GM12878 (cell line): ENCODE measurements at regions not wholly inside any gene's neighbourhood (a gene's known extent, or its start where the extent isn't known, plus 50 kb on each side); places are given as distances from the start of the nearest gene placed in this dataset.

Experiments used
- ATAC-seq: fragments of 200-7000 bp; cut with Tn5 transposase; 3 replicates; pipeline ENCODE4 v1.9.1; 2020; ENCODE audit warnings: mild to moderate bottlenecking, moderate library complexity
- BruUV-seq: library from RNA; stranded (reverse); fragments of 400-500 nt; replicated peaks from 2 replicates; lab custom pipeline; 2021; lab: Mats Ljungman, UMichigan
- CTCF ChIA-PET: fragments of 300-600 bp; sonication (Branson Sonifier 250); formaldehyde crosslinking; extraction: SDS; loops from one replicate; lab custom pipeline; 2021; ENCODE audit warnings: inconsistent platforms; lab: Yijun Ruan, JAX
- POLR2A ChIA-PET: fragments of 350-600 bp; formaldehyde crosslinking; extraction: SDS; loops from one replicate; lab custom pipeline; 2021; ENCODE audit warnings: inconsistent platforms; lab: Charles Lee
- RAD21 ChIA-PET: fragments of 300-600 bp; sonication (Branson Sonifier 250); formaldehyde crosslinking; loops from one replicate; lab custom pipeline; 2023; ENCODE audit warnings: antibody characterized with exemption; ENCODE audit not compliant: unreplicated experiment; lab: Charles Lee
- SMC1A ChIA-PET: fragments of 300-600 bp; sonication (Branson Sonifier 250); formaldehyde crosslinking; loops from one replicate; lab custom pipeline; 2023; ENCODE audit not compliant: unreplicated experiment, uncharacterized antibody; lab: Charles Lee
- DNase-seq: peaks from one replicate; pipeline ENCODE4 v3.0.0-alpha.2; 2011; ENCODE audit warnings: low read depth, low spot score
- FAIRE-seq: peaks from 3 replicates; lab custom pipeline; 2011; peaks lifted over from hg19 to GRCh38; lab: Jason Lieb, UNC
- H2AFZ ChIP-seq: 2 replicates; pipeline ENCODE4 v1.6.0; 2011; ENCODE audit warnings: low read depth, low read length, control low read depth; ENCODE audit not compliant: control insufficient read depth
- H3K27ac ChIP-seq: 2 replicates; pipeline ENCODE4 v1.5.1; 2011; ENCODE audit warnings: control low read depth; ENCODE audit not compliant: control insufficient read depth, insufficient read depth
- H3K27me3 ChIP-seq, 2 experiments: replicated peaks in 1 of 2; 2 replicates each; pipeline versions ENCODE4 v1.6.0 to v1.6.1; 2011; ENCODE audit warnings: low read length in 1 of 2; ENCODE audit not compliant: control insufficient read depth in 2 of 2, insufficient read depth in 2 of 2
- H3K36me3 ChIP-seq, 2 experiments: 2 replicates each; pipeline ENCODE4 v1.5.1; 2011; ENCODE audit warnings: low read length in 1 of 2; ENCODE audit not compliant: control insufficient read depth in 2 of 2, insufficient read depth in 2 of 2
- H3K4me1 ChIP-seq: 2 replicates; pipeline ENCODE4 v1.6.1; 2011; ENCODE audit warnings: mild to moderate bottlenecking, low read length, moderate library complexity, mixed read lengths; ENCODE audit not compliant: control insufficient read depth, insufficient read depth
- H3K4me2 ChIP-seq: 2 replicates; pipeline ENCODE4 v1.6.0; 2011; ENCODE audit warnings: control low read depth; ENCODE audit not compliant: control insufficient read depth, insufficient read depth
- H3K4me3 ChIP-seq: fragments of 200-600 bp; sonication (generic); 2 replicates; pipeline ENCODE4 v1.5.1; 2016
- H3K79me2 ChIP-seq: 2 replicates; pipeline ENCODE4 v1.6.0; 2011; ENCODE audit warnings: low read length; ENCODE audit not compliant: control insufficient read depth, insufficient read depth
- H3K9ac ChIP-seq: 2 replicates; pipeline ENCODE4 v1.8.0; 2011; ENCODE audit warnings: low read length, control low read depth, mixed read lengths; ENCODE audit not compliant: control insufficient read depth, insufficient read depth
- H3K9me3 ChIP-seq: replicated peaks from 3 replicates; pipeline ENCODE4 v1.5.1; 2011; ENCODE audit warnings: mild to moderate bottlenecking, low read length; ENCODE audit not compliant: control insufficient read depth, insufficient read depth
- H4K20me1 ChIP-seq: 2 replicates; pipeline ENCODE4 v1.6.0; 2011; ENCODE audit not compliant: control insufficient read depth, insufficient read depth
- CBFB ChIP-seq: IDR thresholded peaks from 2 replicates; pipeline ENCODE4 v1.6.1; 2016; ENCODE audit warnings: antibody characterized with exemption, low read depth
- CREM ChIP-seq: IDR thresholded peaks from 2 replicates; pipeline ENCODE4 v1.6.1; 2014; ENCODE audit warnings: antibody characterized with exemption, low read depth
- EP300 ChIP-seq, 2 experiments: fragments of 150-350 bp in 1 of 2; IDR thresholded peaks; 2 replicates each; pipeline ENCODE4 v1.6.1; 2011 to 2012; ENCODE audit warnings: low read depth in 2 of 2, low read length in 2 of 2, borderline replicate concordance in 1 of 2, improper control_type of control experiment in 1 of 2, inconsistent platforms in 1 of 2; ENCODE audit not compliant: control insufficient read depth in 1 of 2
- KDM1A ChIP-seq: fragments of 200-600 bp; sonication (generic); IDR thresholded peaks from 2 replicates; pipeline ENCODE4 v1.6.1; 2016; ENCODE audit warnings: borderline replicate concordance
- NBN ChIP-seq: fragments of 450-650 bp; IDR thresholded peaks from 2 replicates; pipeline ENCODE4 v1.6.1; 2016
- RB1 ChIP-seq: fragments of 450-650 bp; formaldehyde crosslinking; IDR thresholded peaks from 2 replicates; pipeline ENCODE4 v1.6.1; 2017; ENCODE audit warnings: mild to moderate bottlenecking, borderline replicate concordance
- RUNX3 ChIP-seq: IDR thresholded peaks from 2 replicates; pipeline ENCODE4 v1.6.1; 2012; ENCODE audit warnings: low read length, inconsistent platforms
- STAT1 ChIP-seq: fragments of 450-650 bp; conservative IDR thresholded peaks from 2 replicates; pipeline ENCODE4 v1.6.1; 2014; ENCODE audit warnings: antibody characterized with exemption, mild to moderate bottlenecking
- ZSCAN29 ChIP-seq: fragments of 450-650 bp; IDR thresholded peaks from 2 replicates; pipeline ENCODE4 v1.6.1; 2017; ENCODE audit warnings: mild to moderate bottlenecking, moderate library complexity
- WGBS: methylation state at CpG from one replicate; pipeline ENCODE4 v1.1.6; 2016; ENCODE audit warnings: low lambda C conversion rate; ENCODE audit not compliant: insufficient replicate concordance, insufficient coverage; ENCODE audit errors: missing lambda C conversion rate; 5-methylcytosine and 5-hydroxymethylcytosine counted together
- in situ Hi-C: fragments of 300-500 bp; cut with MboI; formaldehyde crosslinking; loops from 9 replicates; pipeline ENCODE4 v1.14.3; 2018; ENCODE audit warnings: mixed read lengths
- intact Hi-C: fragments of 100-400 bp; cut with micrococcal nuclease; formaldehyde crosslinking; loops from one replicate; pipeline ENCODE4 v1.14.2; 2022; ENCODE audit not compliant: unreplicated experiment
- TF ChIP-seq, protein P1 (sequence below): fragments of 450-650 bp; conservative IDR thresholded peaks from 2 replicates; pipeline ENCODE4 v1.6.1; 2017; ENCODE audit warnings: mild to moderate bottlenecking, moderate library complexity
- TF ChIP-seq, protein P2 (sequence below): IDR thresholded peaks from 2 replicates; pipeline ENCODE4 v1.6.1; 2011; ENCODE audit warnings: mild to moderate bottlenecking, low read depth, low read length, moderate library complexity; ENCODE audit not compliant: insufficient replicate concordance
- TF ChIP-seq, protein P3 (sequence below): IDR thresholded peaks from 2 replicates; pipeline ENCODE4 v1.6.1; 2012; ENCODE audit warnings: low read length, inconsistent platforms
- TF ChIP-seq, protein P4 (sequence below): fragments of 450-650 bp; formaldehyde crosslinking; IDR thresholded peaks from 2 replicates; pipeline ENCODE4 v1.4.0; 2022; ENCODE audit warnings: mild to moderate bottlenecking, moderate library complexity

DNA sequence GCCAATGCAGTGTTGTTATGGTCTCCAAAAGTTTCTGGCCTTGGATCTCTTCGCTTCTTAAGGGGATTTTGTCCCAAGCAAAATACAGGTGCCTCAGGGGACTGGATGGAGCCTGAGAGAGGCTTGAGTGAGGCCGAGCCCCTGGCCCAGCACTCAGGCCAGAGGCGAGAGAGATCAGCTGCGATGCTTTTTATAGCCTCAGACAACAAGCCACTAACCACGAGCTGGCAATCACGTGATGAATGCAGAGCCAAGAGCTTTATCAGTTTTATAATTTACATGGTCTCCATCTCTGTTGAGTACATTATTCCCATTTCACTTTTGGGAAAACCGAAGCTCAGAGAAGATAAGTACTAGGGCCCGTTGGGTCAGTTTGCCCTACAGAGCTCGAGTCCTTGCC, 360.0 kb upstream of the CDH5 start (continued):
- TF ChIP-seq STAT1 (no peak), ZSCAN29 (no peak)
- TF ChIP-seq, protein P1, sequence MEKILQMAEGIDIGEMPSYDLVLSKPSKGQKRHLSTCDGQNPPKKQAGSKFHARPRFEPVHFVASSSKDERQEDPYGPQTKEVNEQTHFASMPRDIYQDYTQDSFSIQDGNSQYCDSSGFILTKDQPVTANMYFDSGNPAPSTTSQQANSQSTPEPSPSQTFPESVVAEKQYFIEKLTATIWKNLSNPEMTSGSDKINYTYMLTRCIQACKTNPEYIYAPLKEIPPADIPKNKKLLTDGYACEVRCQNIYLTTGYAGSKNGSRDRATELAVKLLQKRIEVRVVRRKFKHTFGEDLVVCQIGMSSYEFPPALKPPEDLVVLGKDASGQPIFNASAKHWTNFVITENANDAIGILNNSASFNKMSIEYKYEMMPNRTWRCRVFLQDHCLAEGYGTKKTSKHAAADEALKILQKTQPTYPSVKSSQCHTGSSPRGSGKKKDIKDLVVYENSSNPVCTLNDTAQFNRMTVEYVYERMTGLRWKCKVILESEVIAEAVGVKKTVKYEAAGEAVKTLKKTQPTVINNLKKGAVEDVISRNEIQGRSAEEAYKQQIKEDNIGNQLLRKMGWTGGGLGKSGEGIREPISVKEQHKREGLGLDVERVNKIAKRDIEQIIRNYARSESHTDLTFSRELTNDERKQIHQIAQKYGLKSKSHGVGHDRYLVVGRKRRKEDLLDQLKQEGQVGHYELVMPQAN, result no peak

DNA sequence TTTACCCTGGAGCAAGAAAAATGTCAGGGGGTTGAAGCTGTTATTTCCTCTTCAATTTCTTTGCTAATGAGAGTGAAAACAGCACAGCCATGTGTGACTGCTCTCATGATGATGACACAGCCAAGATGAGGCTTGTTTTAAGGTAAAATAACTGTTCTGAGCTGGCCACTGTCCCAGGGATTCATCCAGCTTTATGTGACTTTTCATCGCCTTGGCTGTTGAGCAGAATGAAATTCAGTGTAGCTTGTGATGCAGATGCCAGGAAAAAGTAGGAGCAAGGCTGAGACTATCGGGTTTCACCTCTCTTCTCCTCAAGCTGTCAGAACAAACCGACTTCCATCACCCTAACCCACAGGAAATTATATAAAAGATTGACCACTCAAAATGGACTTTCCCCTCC, 361.8 kb upstream of the CDH5 start:
- no peaks in the 10 kb centered on the region for H3K9me3 ChIP-seq
- no peaks in the 10 kb centered on the region for H3K79me2 ChIP-seq
- H3K4me2 ChIP-seq, result no peak overlapping the region
- H3K4me3 ChIP-seq, result no peak overlapping the region
- no peak for DNase-seq
- in situ Hi-C loops, result no loop called here
- ChIA-PET RAD21 (no interaction called here), CTCF (no interaction called here), SMC1A (no interaction called here), POLR2A (no interaction called here)
- ATAC-seq, result no peak
- H3K27ac ChIP-seq, result no peak overlapping the region
- no peak overlapping the region for H2AFZ ChIP-seq
- 2% methylated on average over 3 of the region's 3 CpGs for WGBS
- no peaks in the 10 kb centered on the region for H3K27me3 ChIP-seq
- H3K4me1 ChIP-seq, result no peaks in the 10 kb centered on the region
- BruUV-seq, result no TSS peak
- H4K20me1 ChIP-seq, result no peaks in the 10 kb centered on the region
- H3K9ac ChIP-seq, result no peak overlapping the region
- no peaks in the 10 kb centered on the region for H3K36me3 ChIP-seq
- intact Hi-C loops, result no loop called here
- FAIRE-seq, result no peak
- TF ChIP-seq EP300 (IDR thresholded peaks at IDR 0.05; ENCODE audit: borderline replicate concordance in 1 of 2, control insufficient read depth in 1 of 2, low read depth in 2 of 2, low read length in 2 of 2) (no peak), RUNX3 (no peak), NBN (no peak), RB1 (no peak), CBFB (no peak), CREM (no peak), KDM1A (no peak)
- TF ChIP-seq, protein P2, sequence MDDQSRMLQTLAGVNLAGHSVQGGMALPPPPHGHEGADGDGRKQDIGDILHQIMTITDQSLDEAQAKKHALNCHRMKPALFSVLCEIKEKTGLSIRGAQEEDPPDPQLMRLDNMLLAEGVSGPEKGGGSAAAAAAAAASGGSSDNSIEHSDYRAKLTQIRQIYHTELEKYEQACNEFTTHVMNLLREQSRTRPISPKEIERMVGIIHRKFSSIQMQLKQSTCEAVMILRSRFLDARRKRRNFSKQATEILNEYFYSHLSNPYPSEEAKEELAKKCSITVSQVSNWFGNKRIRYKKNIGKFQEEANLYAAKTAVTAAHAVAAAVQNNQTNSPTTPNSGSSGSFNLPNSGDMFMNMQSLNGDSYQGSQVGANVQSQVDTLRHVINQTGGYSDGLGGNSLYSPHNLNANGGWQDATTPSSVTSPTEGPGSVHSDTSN, result no peak
- TF ChIP-seq, protein P3, sequence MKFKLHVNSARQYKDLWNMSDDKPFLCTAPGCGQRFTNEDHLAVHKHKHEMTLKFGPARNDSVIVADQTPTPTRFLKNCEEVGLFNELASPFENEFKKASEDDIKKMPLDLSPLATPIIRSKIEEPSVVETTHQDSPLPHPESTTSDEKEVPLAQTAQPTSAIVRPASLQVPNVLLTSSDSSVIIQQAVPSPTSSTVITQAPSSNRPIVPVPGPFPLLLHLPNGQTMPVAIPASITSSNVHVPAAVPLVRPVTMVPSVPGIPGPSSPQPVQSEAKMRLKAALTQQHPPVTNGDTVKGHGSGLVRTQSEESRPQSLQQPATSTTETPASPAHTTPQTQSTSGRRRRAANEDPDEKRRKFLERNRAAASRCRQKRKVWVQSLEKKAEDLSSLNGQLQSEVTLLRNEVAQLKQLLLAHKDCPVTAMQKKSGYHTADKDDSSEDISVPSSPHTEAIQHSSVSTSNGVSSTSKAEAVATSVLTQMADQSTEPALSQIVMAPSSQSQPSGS, result no peak
- TF ChIP-seq, protein P4, sequence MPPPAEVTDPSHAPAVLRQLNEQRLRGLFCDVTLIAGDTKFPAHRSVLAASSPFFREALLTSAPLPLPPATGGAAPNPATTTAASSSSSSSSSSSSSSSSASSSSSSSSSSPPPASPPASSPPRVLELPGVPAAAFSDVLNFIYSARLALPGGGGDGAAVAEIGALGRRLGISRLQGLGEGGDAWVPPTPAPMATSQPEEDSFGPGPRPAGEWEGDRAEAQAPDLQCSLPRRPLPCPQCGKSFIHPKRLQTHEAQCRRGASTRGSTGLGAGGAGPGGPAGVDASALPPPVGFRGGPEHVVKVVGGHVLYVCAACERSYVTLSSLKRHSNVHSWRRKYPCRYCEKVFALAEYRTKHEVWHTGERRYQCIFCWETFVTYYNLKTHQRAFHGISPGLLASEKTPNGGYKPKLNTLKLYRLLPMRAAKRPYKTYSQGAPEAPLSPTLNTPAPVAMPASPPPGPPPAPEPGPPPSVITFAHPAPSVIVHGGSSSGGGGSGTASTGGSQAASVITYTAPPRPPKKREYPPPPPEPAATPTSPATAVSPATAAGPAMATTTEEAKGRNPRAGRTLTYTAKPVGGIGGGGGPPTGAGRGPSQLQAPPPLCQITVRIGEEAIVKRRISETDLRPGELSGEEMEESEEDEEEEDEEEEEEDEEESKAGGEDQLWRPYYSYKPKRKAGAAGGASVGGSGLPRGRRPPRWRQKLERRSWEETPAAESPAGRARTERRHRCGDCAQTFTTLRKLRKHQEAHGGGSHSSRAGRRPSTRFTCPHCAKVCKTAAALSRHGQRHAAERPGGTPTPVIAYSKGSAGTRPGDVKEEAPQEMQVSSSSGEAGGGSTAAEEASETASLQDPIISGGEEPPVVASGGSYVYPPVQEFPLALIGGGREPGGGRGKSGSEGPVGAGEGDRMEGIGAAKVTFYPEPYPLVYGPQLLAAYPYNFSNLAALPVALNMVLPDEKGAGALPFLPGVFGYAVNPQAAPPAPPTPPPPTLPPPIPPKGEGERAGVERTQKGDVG (CRISPR knock-in tag), result no peak
